ENCODE measurements at regions not wholly inside any gene's neighbourhood (a gene's known extent, or its start where the extent isn't known, plus 50 kb on each side); places are given as distances from the start of the nearest gene placed in this dataset.

GRCh38 chr5:110105692-110106091, 416.0 kb downstream of the MAN2A1 start:
- H3K4me3 ChIP-seq (ENCODE audit: low read depth, low read length): no peak overlapping the region
- ChIA-PET CTCF (no interaction called here), POLR2A (interaction anchor here (0.7 kb wide), 1 partner anchor 44 kb away, joined by 4 read pairs; no protein-coding TSS in a partner anchor)
- no peak for TF ChIP-seq CTCF (IDR thresholded peaks at IDR 0.05; ENCODE audit: insufficient read depth, low read length, missing control alignments)
- no peak for DNase-seq (ENCODE audit: low read depth, low spot score)

DNA sequence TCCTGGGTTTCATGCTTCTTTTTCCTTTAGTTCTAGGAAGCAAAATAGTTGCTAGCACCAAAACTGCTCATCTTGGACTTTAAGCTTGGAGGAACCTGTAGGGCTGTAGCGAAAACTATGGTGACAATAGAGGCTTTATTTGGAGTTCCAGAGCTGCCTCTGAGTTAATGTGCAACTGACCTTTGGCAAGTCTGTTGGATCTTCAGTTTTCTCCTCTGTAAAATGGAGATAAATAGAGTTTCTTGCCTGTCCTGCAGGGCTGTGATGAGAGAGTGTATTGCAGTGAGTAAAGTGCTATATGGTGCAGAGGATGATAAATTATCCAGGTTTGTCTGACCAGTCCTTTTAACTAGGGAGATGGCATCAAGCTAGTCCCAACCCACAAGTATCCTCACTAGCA, 417.0 kb downstream of the MAN2A1 start:
- DNase-seq (ENCODE audit: low read depth, low spot score): no peak
- H3K4me3 ChIP-seq (ENCODE audit: low read depth, low read length): no peak overlapping the region
- POLR2A ChIA-PET: no interaction called here
- CTCF ChIA-PET: no interaction called here
- TF ChIP-seq CTCF (IDR thresholded peaks at IDR 0.05; ENCODE audit: insufficient read depth, low read length, missing control alignments): no peak

DNA sequence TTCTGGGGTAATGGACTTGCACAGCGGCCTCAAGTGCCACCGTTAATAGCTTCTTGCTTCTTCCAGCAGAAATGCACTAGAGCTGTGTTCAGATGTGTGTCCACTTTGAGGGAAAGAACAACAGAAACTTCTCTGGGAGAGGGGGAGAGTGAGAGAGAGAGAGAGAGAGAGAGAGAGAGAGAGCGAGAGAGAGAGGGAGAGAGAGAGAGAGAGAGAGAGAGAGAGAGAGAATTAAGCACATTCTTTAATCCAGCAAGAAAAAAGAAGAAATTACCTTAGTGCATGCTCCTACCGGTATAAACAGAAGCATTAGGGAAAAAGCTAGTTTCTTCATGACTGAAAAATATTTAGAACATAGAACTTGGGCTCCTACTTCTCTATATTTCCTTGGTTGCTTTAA, 418.8 kb downstream of the MAN2A1 start:
- POLR2A ChIA-PET: no interaction called here
- no peak overlapping the region for H3K4me3 ChIP-seq (ENCODE audit: low read depth, low read length)
- CTCF ChIA-PET: no interaction called here
- TF ChIP-seq CTCF (IDR thresholded peaks at IDR 0.05; ENCODE audit: insufficient read depth, low read length, missing control alignments): no peak
- no peak for DNase-seq (ENCODE audit: low read depth, low spot score)

GRCh38 chr5:110109667-110110066, 419.9 kb downstream of the MAN2A1 start:
- ChIA-PET CTCF (no interaction called here), POLR2A (no interaction called here)
- no peak for DNase-seq (ENCODE audit: low read depth, low spot score)
- no peak for TF ChIP-seq CTCF (IDR thresholded peaks at IDR 0.05; ENCODE audit: insufficient read depth, low read length, missing control alignments)
- H3K4me3 ChIP-seq (ENCODE audit: low read depth, low read length): no peak overlapping the region

DNA sequence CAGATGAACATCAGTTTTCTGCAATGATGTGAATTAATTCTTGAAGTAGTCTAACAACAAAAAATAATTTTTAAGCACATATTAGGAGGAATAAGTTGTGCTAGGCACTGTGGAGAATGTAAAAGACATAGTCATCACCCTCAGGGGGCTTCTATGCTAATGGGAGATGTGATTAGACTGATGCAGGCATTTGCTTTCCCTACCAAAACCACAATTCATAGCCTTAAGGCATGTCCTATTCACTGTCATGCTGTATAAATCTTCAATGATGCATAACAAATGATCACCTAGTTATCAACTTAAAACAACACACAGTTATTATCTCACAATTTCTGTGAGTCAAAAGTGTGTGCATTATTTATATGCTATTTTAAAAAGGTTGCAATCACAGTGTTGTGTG, 422.6 kb downstream of the MAN2A1 start:
- ChIA-PET CTCF (no interaction called here), POLR2A (no interaction called here)
- no peak for TF ChIP-seq CTCF (IDR thresholded peaks at IDR 0.05; ENCODE audit: insufficient read depth, low read length, missing control alignments)
- H3K4me3 ChIP-seq (ENCODE audit: low read depth, low read length): no peak overlapping the region
- no peak for DNase-seq (ENCODE audit: low read depth, low spot score)

- DNase-seq (ENCODE audit: low read depth, low spot score): no peak
- TF ChIP-seq CTCF (IDR thresholded peaks at IDR 0.05; ENCODE audit: insufficient read depth, low read length, missing control alignments): no peak
- ChIA-PET CTCF (no interaction called here), POLR2A (no interaction called here)
- H3K4me3 ChIP-seq (ENCODE audit: low read depth, low read length): no peak overlapping the region
These were observed 425.8 kb downstream of the MAN2A1 start for GRCh38 chr5:110115503-110115902.

Data from AG04449 (cell line).